GM12878 (cell line): ENCODE measurements at regions not wholly inside any gene's neighbourhood (a gene's known extent, or its start where the extent isn't known, plus 50 kb on each side); places are given as distances from the start of the nearest gene placed in this dataset.

ENCODE experiments used
- ATAC-seq: fragments of 200-7000 bp; cut with Tn5 transposase; 3 replicates; pipeline ENCODE4 v1.9.1; 2020; ENCODE audit warnings: mild to moderate bottlenecking, moderate library complexity
- BruUV-seq: library from RNA; stranded (reverse); fragments of 400-500 nt; replicated peaks from 2 replicates; lab custom pipeline; 2021; lab: Mats Ljungman, UMichigan
- CTCF ChIA-PET: fragments of 300-600 bp; sonication (Branson Sonifier 250); formaldehyde crosslinking; extraction: SDS; loops from one replicate; lab custom pipeline; 2021; ENCODE audit warnings: inconsistent platforms; lab: Yijun Ruan, JAX
- POLR2A ChIA-PET: fragments of 350-600 bp; formaldehyde crosslinking; extraction: SDS; loops from one replicate; lab custom pipeline; 2021; ENCODE audit warnings: inconsistent platforms; lab: Charles Lee
- RAD21 ChIA-PET: fragments of 300-600 bp; sonication (Branson Sonifier 250); formaldehyde crosslinking; loops from one replicate; lab custom pipeline; 2023; ENCODE audit warnings: antibody characterized with exemption; ENCODE audit not compliant: unreplicated experiment; lab: Charles Lee
- SMC1A ChIA-PET: fragments of 300-600 bp; sonication (Branson Sonifier 250); formaldehyde crosslinking; loops from one replicate; lab custom pipeline; 2023; ENCODE audit not compliant: unreplicated experiment, uncharacterized antibody; lab: Charles Lee
- DNase-seq: peaks from one replicate; pipeline ENCODE4 v3.0.0-alpha.2; 2011; ENCODE audit warnings: low read depth, low spot score
- FAIRE-seq: peaks from 3 replicates; lab custom pipeline; 2011; peaks lifted over from hg19 to GRCh38; lab: Jason Lieb, UNC
- H2AFZ ChIP-seq: 2 replicates; pipeline ENCODE4 v1.6.0; 2011; ENCODE audit warnings: low read depth, low read length, control low read depth; ENCODE audit not compliant: control insufficient read depth
- H3K27ac ChIP-seq: 2 replicates; pipeline ENCODE4 v1.5.1; 2011; ENCODE audit warnings: control low read depth; ENCODE audit not compliant: control insufficient read depth, insufficient read depth
- H3K27me3 ChIP-seq, 2 experiments: replicated peaks in 1 of 2; 2 replicates each; pipeline versions ENCODE4 v1.6.0 to v1.6.1; 2011; ENCODE audit warnings: low read length in 1 of 2; ENCODE audit not compliant: control insufficient read depth in 2 of 2, insufficient read depth in 2 of 2
- H3K36me3 ChIP-seq, 2 experiments: 2 replicates each; pipeline ENCODE4 v1.5.1; 2011; ENCODE audit warnings: low read length in 1 of 2; ENCODE audit not compliant: control insufficient read depth in 2 of 2, insufficient read depth in 2 of 2
- H3K4me1 ChIP-seq: 2 replicates; pipeline ENCODE4 v1.6.1; 2011; ENCODE audit warnings: mild to moderate bottlenecking, low read length, moderate library complexity, mixed read lengths; ENCODE audit not compliant: control insufficient read depth, insufficient read depth
- H3K4me2 ChIP-seq: 2 replicates; pipeline ENCODE4 v1.6.0; 2011; ENCODE audit warnings: control low read depth; ENCODE audit not compliant: control insufficient read depth, insufficient read depth
- H3K4me3 ChIP-seq: fragments of 200-600 bp; sonication (generic); 2 replicates; pipeline ENCODE4 v1.5.1; 2016
- H3K79me2 ChIP-seq: 2 replicates; pipeline ENCODE4 v1.6.0; 2011; ENCODE audit warnings: low read length; ENCODE audit not compliant: control insufficient read depth, insufficient read depth
- H3K9ac ChIP-seq: 2 replicates; pipeline ENCODE4 v1.8.0; 2011; ENCODE audit warnings: low read length, control low read depth, mixed read lengths; ENCODE audit not compliant: control insufficient read depth, insufficient read depth
- H3K9me3 ChIP-seq: replicated peaks from 3 replicates; pipeline ENCODE4 v1.5.1; 2011; ENCODE audit warnings: mild to moderate bottlenecking, low read length; ENCODE audit not compliant: control insufficient read depth, insufficient read depth
- H4K20me1 ChIP-seq: 2 replicates; pipeline ENCODE4 v1.6.0; 2011; ENCODE audit not compliant: control insufficient read depth, insufficient read depth
- CHD4 ChIP-seq: fragments of 200-600 bp; sonication (generic); IDR thresholded peaks from 2 replicates; pipeline ENCODE4 v1.6.1; 2016; ENCODE audit warnings: mild to moderate bottlenecking
- IKZF1 ChIP-seq: fragments of 450-650 bp; conservative IDR thresholded peaks from 2 replicates; pipeline ENCODE4 v1.6.1; 2017; ENCODE audit warnings: antibody characterized with exemption, mild to moderate bottlenecking
- KAT2A ChIP-seq: conservative IDR thresholded peaks from 2 replicates; pipeline ENCODE4 v1.6.1; 2011; ENCODE audit warnings: low read depth, low read length; ENCODE audit not compliant: control insufficient read depth
- RAD21 ChIP-seq: IDR thresholded peaks from 2 replicates; pipeline ENCODE4 v1.6.1; 2011; ENCODE audit warnings: mild to moderate bottlenecking, low read depth, low read length, moderate library complexity; ENCODE audit not compliant: insufficient read depth
- RCOR1 ChIP-seq: conservative IDR thresholded peaks from 2 replicates; pipeline ENCODE4 v1.6.1; 2012; ENCODE audit warnings: low read depth, low read length, improper control_type of control experiment
- SMC3 ChIP-seq: IDR thresholded peaks from 2 replicates; pipeline ENCODE4 v1.6.1; 2011; ENCODE audit warnings: low read length, improper control_type of control experiment, borderline replicate concordance
- SUZ12 ChIP-seq: fragments of 200-600 bp; sonication (generic); IDR thresholded peaks from one replicate; pipeline ENCODE4 v1.6.1; 2018; ENCODE audit warnings: antibody characterized with exemption, mild to moderate bottlenecking; ENCODE audit not compliant: unreplicated experiment
- YY1 ChIP-seq: IDR thresholded peaks from 2 replicates; pipeline ENCODE4 v1.6.1; 2011; ENCODE audit warnings: low read depth, mild to moderate bottlenecking, low read length
- WGBS: methylation state at CpG from one replicate; pipeline ENCODE4 v1.1.6; 2016; ENCODE audit warnings: low lambda C conversion rate; ENCODE audit not compliant: insufficient replicate concordance, insufficient coverage; ENCODE audit errors: missing lambda C conversion rate; 5-methylcytosine and 5-hydroxymethylcytosine counted together
- in situ Hi-C: fragments of 300-500 bp; cut with MboI; formaldehyde crosslinking; loops from 9 replicates; pipeline ENCODE4 v1.14.3; 2018; ENCODE audit warnings: mixed read lengths
- intact Hi-C: fragments of 100-400 bp; cut with micrococcal nuclease; formaldehyde crosslinking; loops from one replicate; pipeline ENCODE4 v1.14.2; 2022; ENCODE audit not compliant: unreplicated experiment
- TF ChIP-seq, protein P1 (sequence below): fragments of 450-650 bp; IDR thresholded peaks from 2 replicates; pipeline ENCODE4 v1.6.1; 2014; ENCODE audit warnings: mild to moderate bottlenecking
- TF ChIP-seq, protein P2 (sequence below): IDR thresholded peaks from 2 replicates; pipeline ENCODE4 v1.6.1; 2011; ENCODE audit warnings: low read depth, mild to moderate bottlenecking, low read length, moderate library complexity, borderline replicate concordance; ENCODE audit errors: extremely low read depth
- TF ChIP-seq, protein P3 (sequence below): fragments of 450-650 bp; IDR thresholded peaks from 2 replicates; pipeline ENCODE4 v1.6.1; 2017; ENCODE audit warnings: mild to moderate bottlenecking, moderate library complexity
- TF ChIP-seq, protein P4 (sequence below): fragments of 450-650 bp; IDR thresholded peaks from 2 replicates; pipeline ENCODE4 v1.6.1; 2017; ENCODE audit warnings: antibody characterized with exemption, mild to moderate bottlenecking, moderate library complexity
- TF ChIP-seq, protein P5 (sequence below): fragments of 450-650 bp; IDR thresholded peaks from 2 replicates; pipeline ENCODE4 v1.6.1; 2017; ENCODE audit warnings: low read depth, mild to moderate bottlenecking, moderate library complexity

DNA sequence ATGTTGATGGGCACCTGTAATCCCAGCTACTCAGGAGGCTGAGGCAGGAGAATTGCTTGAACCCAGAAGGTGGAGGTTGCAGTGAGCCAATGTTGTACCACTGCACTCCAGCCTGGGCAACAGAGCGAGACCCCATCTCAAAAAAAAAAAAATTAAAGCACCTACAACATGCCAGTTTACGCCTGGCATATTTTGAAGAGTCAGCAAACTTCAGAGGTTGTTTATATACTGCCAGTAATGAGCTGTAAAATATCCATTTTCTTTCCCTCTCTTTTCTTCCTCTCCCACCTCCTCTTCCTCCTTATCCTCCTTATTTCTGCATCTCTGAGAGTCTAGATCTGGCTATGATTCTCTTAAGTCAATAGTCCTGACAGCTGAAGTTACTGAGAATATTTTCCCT, 556.5 kb upstream of the LARGE1 start:
- H3K4me2 ChIP-seq = no peak overlapping the region
- ChIA-PET CTCF (no interaction called here), SMC1A (interaction anchor here (0.6 kb wide), 1 partner anchor 67 kb away, joined by 3 read pairs; no protein-coding TSS in a partner anchor), RAD21 (no interaction called here), POLR2A (interaction anchor here (0.5 kb wide), 1 partner anchor 29 kb away, joined by 4 read pairs; no protein-coding TSS in a partner anchor)
- no peaks in the 10 kb centered on the region for H3K79me2 ChIP-seq
- H3K27me3 ChIP-seq = no peaks in the 10 kb centered on the region
- H4K20me1 ChIP-seq = no peaks in the 10 kb centered on the region
- H3K36me3 ChIP-seq = no peaks in the 10 kb centered on the region
- 13% methylated on average over 2 of the region's 2 CpGs for whole genome bisulfite sequencing
- H2AFZ ChIP-seq = no peak overlapping the region
- TF ChIP-seq, protein P1, sequence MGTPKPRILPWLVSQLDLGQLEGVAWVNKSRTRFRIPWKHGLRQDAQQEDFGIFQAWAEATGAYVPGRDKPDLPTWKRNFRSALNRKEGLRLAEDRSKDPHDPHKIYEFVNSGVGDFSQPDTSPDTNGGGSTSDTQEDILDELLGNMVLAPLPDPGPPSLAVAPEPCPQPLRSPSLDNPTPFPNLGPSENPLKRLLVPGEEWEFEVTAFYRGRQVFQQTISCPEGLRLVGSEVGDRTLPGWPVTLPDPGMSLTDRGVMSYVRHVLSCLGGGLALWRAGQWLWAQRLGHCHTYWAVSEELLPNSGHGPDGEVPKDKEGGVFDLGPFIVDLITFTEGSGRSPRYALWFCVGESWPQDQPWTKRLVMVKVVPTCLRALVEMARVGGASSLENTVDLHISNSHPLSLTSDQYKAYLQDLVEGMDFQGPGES = no peak
- TF ChIP-seq, protein P2, sequence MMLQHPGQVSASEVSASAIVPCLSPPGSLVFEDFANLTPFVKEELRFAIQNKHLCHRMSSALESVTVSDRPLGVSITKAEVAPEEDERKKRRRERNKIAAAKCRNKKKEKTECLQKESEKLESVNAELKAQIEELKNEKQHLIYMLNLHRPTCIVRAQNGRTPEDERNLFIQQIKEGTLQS = no peak
- TF ChIP-seq, protein P3, sequence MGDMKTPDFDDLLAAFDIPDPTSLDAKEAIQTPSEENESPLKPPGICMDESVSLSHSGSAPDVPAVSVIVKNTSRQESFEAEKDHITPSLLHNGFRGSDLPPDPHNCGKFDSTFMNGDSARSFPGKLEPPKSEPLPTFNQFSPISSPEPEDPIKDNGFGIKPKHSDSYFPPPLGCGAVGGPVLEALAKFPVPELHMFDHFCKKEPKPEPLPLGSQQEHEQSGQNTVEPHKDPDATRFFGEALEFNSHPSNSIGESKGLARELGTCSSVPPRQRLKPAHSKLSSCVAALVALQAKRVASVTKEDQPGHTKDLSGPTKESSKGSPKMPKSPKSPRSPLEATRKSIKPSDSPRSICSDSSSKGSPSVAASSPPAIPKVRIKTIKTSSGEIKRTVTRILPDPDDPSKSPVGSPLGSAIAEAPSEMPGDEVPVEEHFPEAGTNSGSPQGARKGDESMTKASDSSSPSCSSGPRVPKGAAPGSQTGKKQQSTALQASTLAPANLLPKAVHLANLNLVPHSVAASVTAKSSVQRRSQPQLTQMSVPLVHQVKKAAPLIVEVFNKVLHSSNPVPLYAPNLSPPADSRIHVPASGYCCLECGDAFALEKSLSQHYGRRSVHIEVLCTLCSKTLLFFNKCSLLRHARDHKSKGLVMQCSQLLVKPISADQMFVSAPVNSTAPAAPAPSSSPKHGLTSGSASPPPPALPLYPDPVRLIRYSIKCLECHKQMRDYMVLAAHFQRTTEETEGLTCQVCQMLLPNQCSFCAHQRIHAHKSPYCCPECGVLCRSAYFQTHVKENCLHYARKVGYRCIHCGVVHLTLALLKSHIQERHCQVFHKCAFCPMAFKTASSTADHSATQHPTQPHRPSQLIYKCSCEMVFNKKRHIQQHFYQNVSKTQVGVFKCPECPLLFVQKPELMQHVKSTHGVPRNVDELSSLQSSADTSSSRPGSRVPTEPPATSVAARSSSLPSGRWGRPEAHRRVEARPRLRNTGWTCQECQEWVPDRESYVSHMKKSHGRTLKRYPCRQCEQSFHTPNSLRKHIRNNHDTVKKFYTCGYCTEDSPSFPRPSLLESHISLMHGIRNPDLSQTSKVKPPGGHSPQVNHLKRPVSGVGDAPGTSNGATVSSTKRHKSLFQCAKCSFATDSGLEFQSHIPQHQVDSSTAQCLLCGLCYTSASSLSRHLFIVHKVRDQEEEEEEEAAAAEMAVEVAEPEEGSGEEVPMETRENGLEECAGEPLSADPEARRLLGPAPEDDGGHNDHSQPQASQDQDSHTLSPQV = no peak
- TF ChIP-seq, protein P4, sequence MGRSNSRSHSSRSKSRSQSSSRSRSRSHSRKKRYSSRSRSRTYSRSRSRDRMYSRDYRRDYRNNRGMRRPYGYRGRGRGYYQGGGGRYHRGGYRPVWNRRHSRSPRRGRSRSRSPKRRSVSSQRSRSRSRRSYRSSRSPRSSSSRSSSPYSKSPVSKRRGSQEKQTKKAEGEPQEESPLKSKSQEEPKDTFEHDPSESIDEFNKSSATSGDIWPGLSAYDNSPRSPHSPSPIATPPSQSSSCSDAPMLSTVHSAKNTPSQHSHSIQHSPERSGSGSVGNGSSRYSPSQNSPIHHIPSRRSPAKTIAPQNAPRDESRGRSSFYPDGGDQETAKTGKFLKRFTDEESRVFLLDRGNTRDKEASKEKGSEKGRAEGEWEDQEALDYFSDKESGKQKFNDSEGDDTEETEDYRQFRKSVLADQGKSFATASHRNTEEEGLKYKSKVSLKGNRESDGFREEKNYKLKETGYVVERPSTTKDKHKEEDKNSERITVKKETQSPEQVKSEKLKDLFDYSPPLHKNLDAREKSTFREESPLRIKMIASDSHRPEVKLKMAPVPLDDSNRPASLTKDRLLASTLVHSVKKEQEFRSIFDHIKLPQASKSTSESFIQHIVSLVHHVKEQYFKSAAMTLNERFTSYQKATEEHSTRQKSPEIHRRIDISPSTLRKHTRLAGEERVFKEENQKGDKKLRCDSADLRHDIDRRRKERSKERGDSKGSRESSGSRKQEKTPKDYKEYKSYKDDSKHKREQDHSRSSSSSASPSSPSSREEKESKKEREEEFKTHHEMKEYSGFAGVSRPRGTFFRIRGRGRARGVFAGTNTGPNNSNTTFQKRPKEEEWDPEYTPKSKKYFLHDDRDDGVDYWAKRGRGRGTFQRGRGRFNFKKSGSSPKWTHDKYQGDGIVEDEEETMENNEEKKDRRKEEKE = no peak
- TF ChIP-seq IKZF1 = no peak
- TF ChIP-seq SMC3 = no peak
- TF ChIP-seq, protein P5, sequence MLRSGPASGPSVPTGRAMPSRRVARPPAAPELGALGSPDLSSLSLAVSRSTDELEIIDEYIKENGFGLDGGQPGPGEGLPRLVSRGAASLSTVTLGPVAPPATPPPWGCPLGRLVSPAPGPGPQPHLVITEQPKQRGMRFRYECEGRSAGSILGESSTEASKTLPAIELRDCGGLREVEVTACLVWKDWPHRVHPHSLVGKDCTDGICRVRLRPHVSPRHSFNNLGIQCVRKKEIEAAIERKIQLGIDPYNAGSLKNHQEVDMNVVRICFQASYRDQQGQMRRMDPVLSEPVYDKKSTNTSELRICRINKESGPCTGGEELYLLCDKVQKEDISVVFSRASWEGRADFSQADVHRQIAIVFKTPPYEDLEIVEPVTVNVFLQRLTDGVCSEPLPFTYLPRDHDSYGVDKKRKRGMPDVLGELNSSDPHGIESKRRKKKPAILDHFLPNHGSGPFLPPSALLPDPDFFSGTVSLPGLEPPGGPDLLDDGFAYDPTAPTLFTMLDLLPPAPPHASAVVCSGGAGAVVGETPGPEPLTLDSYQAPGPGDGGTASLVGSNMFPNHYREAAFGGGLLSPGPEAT = no peak
- TF ChIP-seq RCOR1 = no peak
- no peak for TF ChIP-seq CHD4
- no peak for TF ChIP-seq RAD21
- no peak for TF ChIP-seq KAT2A
- no peak for TF ChIP-seq YY1
- TF ChIP-seq SUZ12 = no peak
- no TSS peak for BruUV-seq
- H3K9ac ChIP-seq = no peak overlapping the region
- no peaks in the 10 kb centered on the region for H3K4me1 ChIP-seq
- no peak for DNase-seq
- no peak for ATAC-seq
- no peaks in the 10 kb centered on the region for H3K9me3 ChIP-seq
- no peak overlapping the region for H3K4me3 ChIP-seq
- no peak for FAIRE-seq
- no peak overlapping the region for H3K27ac ChIP-seq
- intact Hi-C loops = no loop called here
- in situ Hi-C loops = loop anchor here (5.0 kb wide), 1 partner anchor 51 kb away; no protein-coding TSS in a partner anchor
